HG02642 (cell line): ENCODE measurements at regions not wholly inside any gene's neighbourhood (a gene's known extent, or its start where the extent isn't known, plus 50 kb on each side); places are given as distances from the start of the nearest gene placed in this dataset.

Source experiments
- ATAC-seq: cut with Tn5 transposase; IDR thresholded peaks from one replicate; pipeline ENCODE4 v1.9.1; 2021; ENCODE audit warnings: mild to moderate bottlenecking; ENCODE audit not compliant: unreplicated experiment, poor library complexity

DNA sequence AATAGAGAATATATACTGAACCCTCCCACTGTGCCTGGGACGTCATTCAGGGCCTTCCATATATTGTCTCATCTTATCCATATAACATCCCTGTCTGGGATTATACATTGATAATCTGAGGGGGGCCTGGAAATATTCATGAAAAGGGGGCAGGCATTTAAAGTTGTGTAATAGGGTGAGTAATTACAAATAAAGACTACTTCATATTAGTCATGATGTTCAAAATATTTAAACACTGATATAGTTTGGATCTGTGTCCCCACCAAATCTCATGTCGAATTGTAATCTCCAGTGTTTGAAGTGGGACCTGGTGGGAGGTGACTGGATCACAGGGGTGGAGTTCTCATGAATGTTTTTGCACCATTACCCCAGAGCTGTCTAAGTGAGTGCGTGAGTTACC lies 97.8 kb downstream of the AQP9 start:
- no peak for ATAC-seq

GRCh38 chr15:58240191-58240932 lies 102.2 kb downstream of the AQP9 start:
- no peak for ATAC-seq

- ATAC-seq, result no peak
Measured at GRCh38 chr15:58241872-58242271, 103.7 kb downstream of the AQP9 start.

GRCh38 chr15:58243070-58243469 lies 104.9 kb downstream of the AQP9 start:
- no peak for ATAC-seq

DNA sequence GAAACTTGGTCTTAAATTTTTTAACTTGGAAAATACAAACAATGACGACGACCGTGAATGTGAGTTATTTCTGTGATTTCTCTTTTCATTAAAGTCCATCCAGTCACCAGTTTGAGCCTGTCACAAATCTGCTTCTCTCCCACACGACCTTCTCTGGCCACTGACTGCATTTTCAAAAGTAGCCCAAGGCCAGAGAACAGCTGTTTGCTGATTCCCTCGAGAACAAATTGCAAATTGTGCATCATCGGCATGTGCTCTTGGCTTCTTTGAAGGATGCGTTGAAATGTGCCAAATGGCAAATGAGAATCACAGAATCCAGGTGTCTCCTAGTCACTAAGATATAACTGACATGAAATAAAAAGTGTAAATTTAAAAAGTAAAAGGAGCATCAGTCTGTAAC lies 106.4 kb downstream of the AQP9 start:
- ATAC-seq, result no peak

GRCh38 chr15:58246041-58246440 lies 107.9 kb downstream of the AQP9 start:
- ATAC-seq, result no peak

- ATAC-seq, result no peak
Measured at GRCh38 chr15:58247855-58248842, 110.0 kb downstream of the AQP9 start.

DNA sequence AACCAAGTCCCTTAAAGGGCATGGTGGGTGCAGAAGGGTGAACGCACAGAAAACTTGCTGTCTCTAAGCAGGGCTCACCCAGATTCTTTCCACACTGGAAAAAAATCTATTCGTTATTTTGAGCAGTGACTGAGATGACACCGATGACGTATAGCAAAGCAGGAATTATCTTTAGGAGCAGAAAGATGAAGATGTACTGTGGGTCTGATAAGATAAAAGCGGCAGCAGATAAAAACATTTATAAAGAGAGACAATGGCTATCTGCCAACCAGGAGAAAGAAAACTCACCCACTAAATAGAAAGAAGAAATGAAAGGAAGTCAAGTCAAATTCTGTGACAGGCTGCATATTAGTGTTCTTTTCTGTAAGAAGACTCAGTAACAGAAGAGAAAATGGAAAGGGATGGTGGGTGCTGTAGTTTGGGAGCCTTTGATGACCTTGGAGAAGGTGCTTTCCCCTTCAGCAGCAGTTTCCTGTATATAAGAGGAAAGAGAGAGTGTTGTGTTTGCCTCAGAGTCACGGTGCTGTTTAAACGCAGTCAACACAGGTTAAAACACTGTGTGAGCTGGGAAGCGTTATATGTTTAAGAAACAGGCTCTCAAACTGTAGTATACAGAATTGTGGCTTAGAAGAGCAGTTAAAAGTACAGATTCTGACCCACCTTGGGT lies 111.6 kb downstream of the AQP9 start:
- no peak for ATAC-seq

GRCh38 chr15:58252586-58253323 lies 114.6 kb downstream of the AQP9 start:
- no peak for ATAC-seq

DNA sequence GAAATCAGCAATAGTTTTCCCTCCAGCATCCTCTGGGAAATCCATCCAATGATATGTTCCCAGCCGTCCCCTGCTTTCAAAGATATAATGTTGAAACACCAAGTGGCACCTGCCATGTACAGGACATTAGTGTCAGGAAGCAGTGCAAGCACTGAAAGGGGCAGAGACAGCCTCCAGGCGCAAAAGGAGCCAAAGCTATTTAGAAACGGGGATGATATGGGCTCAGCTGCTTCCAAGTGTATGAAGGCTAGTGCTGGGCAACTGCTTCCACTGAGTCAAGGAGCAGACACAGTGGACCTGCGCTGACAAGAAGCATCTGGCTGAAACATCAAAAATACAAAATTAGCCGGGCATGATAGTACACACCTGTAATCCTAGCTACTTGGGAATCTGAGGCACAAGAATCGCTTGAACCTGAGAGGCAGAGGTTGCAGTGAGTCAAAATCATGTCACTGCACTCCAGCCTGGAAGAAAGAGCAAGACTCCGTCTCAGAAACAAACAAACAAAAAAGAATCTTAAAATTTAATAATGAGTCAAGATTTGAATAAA lies 119.7 kb downstream of the AQP9 start:
- no peak for ATAC-seq

GRCh38 chr15:58258501-58259292 lies 120.5 kb downstream of the AQP9 start:
- ATAC-seq, result no peak

DNA sequence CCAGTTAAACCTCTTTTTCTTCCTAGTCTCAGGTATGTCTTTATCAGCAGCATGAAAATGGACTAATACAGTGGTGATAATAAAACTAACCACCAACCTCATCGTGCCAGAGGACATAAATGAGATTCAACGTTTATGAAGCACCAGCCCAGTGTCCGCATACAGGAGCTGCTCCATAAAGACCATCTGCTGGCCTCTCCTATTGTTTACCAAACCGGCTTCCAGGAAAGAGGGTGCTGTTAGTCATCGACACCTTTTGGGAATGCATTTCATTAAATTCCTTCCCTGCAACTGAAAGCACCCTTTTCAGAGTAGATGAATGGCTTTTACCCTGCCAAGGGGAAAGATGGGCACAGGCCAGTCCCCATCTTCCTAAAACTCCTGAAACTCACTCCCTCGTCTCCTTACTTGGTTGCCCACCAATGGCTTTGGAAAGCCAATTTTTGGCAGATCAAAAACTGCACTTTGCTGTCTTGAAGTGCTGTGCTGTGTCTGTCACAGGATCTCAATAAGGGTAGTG lies 122.1 kb downstream of the AQP9 start:
- ATAC-seq, result no peak

DNA sequence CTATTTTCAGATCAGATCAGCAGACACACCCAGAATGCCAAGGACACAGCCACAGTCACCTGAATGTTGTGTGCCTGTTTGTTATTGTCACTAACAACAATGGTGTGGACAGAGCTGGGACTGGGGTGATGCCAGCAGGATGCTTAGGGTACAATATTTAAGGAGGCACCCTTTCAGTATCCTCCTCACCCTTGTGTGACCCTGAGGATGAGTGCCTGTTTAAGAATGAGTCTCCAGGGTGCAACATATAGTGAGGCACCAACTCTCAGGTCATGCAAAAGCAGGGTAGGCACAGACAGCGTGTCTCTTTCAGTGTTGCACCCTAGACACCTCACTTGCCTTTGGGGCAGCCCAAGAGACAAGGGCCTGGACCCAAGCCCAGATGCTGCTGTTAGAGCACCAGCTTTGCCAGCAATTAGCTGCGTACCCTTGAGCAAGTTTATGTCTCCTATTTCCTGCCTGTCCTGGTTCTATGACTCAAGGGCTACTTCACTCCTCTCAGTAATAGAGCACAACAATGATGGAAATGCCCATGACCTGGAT lies 122.6 kb downstream of the AQP9 start:
- ATAC-seq, result no peak

GRCh38 chr15:58261368-58261767 lies 123.2 kb downstream of the AQP9 start:
- ATAC-seq, result no peak

- ATAC-seq, result no peak
Measured at GRCh38 chr15:58264053-58264971, 126.1 kb downstream of the AQP9 start.

- no peak for ATAC-seq
Measured at GRCh38 chr15:58267051-58267450, 128.9 kb downstream of the AQP9 start.

DNA sequence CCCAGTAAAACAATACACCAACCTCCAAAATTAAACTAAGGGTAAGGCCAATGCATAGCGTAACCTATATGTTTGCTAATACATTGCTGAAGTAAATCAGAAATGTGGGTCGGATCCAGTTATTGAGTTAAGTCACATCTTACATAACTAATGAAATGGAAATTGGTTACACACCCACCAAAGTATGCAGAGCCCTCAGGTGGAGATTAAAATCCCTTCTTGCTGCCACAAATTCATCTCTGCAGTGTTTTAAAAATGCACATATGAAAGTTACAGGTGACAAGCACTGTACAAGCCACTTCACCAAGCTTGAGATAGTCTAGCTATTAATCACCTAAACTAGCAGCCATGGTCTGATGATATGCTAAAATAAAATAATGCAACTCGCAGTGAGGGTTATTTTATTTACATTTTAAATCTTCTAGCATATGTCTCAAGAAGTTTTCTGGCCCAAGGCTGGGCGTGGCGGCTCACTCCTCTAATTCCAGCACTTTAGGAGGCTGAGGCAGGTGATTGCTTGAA lies 130.6 kb downstream of the AQP9 start:
- no peak for ATAC-seq
